ENCODE measurements at regions not wholly inside any gene's neighbourhood (a gene's known extent, or its start where the extent isn't known, plus 50 kb on each side); places are given as distances from the start of the nearest gene placed in this dataset.

GRCh38 chr2:234158812-234159211 is 108.3 kb downstream of the SPP2 start:
- TF ChIP-seq, protein P1, sequence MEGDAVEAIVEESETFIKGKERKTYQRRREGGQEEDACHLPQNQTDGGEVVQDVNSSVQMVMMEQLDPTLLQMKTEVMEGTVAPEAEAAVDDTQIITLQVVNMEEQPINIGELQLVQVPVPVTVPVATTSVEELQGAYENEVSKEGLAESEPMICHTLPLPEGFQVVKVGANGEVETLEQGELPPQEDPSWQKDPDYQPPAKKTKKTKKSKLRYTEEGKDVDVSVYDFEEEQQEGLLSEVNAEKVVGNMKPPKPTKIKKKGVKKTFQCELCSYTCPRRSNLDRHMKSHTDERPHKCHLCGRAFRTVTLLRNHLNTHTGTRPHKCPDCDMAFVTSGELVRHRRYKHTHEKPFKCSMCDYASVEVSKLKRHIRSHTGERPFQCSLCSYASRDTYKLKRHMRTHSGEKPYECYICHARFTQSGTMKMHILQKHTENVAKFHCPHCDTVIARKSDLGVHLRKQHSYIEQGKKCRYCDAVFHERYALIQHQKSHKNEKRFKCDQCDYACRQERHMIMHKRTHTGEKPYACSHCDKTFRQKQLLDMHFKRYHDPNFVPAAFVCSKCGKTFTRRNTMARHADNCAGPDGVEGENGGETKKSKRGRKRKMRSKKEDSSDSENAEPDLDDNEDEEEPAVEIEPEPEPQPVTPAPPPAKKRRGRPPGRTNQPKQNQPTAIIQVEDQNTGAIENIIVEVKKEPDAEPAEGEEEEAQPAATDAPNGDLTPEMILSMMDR (IDR thresholded peaks at IDR 0.05) = no peak
- TF ChIP-seq POLR2A (IDR thresholded peaks at IDR 0.05) = no peak

All from thyroid gland (tissue), 4 donors.